A673 (cell line): ENCODE measurements at regions not wholly inside any gene's neighbourhood (a gene's known extent, or its start where the extent isn't known, plus 50 kb on each side); places are given as distances from the start of the nearest gene placed in this dataset.

Experiments used
- BruUV-seq: library from RNA; stranded (reverse); fragments of 400-500 nt; replicated peaks from 2 replicates; lab custom pipeline; 2021; lab: Mats Ljungman, UMichigan
- CTCF ChIA-PET: fragments of 300-600 bp; sonication (Branson Sonifier 250); formaldehyde crosslinking; loops from one replicate; lab custom pipeline; 2022; ENCODE audit warnings: antibody characterized with exemption; lab: Charles Lee
- POLR2A ChIA-PET: fragments of 300-600 bp; sonication (Branson Sonifier 250); formaldehyde crosslinking; loops from one replicate; lab custom pipeline; 2022; ENCODE audit warnings: antibody characterized with exemption; ENCODE audit not compliant: low non-redundant PET; lab: Charles Lee
- DNase-seq: peaks from one replicate; pipeline ENCODE4 v3.0.0-alpha.2; 2015; ENCODE audit warnings: low spot score
- H3K27ac ChIP-seq: fragments of 200-600 bp; sonication (generic); 2 replicates; pipeline ENCODE4 v1.5.1; 2016; ENCODE audit warnings: mixed run types, low read depth, mild to moderate bottlenecking, mixed read lengths, antibody characterized with exemption, low read length; ENCODE audit not compliant: poor library complexity, severe bottlenecking
- H3K27me3 ChIP-seq: fragments of 200-600 bp; sonication (generic); replicated peaks from 2 replicates; pipeline ENCODE4 v1.6.1; 2017; ENCODE audit warnings: mixed run types, low read depth, mild to moderate bottlenecking, mixed read lengths, antibody characterized with exemption, low read length; ENCODE audit not compliant: insufficient read depth, poor library complexity
- H3K36me3 ChIP-seq: fragments of 200-600 bp; sonication (generic); 2 replicates; pipeline ENCODE4 v1.6.1; 2016; ENCODE audit warnings: mixed run types, mild to moderate bottlenecking, mixed read lengths, antibody characterized with exemption, low read length; ENCODE audit not compliant: insufficient read depth, poor library complexity, severe bottlenecking
- H3K4me1 ChIP-seq: fragments of 200-600 bp; sonication (generic); 2 replicates; pipeline ENCODE4 v1.6.1; 2017; ENCODE audit warnings: mixed run types, mild to moderate bottlenecking, mixed read lengths, antibody characterized with exemption, low read length; ENCODE audit not compliant: insufficient read depth, poor library complexity, severe bottlenecking
- H3K4me3 ChIP-seq: fragments of 200-600 bp; sonication (generic); 2 replicates; pipeline ENCODE4 v1.5.1; 2016; ENCODE audit warnings: low read depth, mixed run types, mild to moderate bottlenecking, mixed read lengths, low read length; ENCODE audit not compliant: poor library complexity, severe bottlenecking
- H3K9me3 ChIP-seq: fragments of 200-600 bp; sonication (generic); 2 replicates; pipeline ENCODE4 v1.6.1; 2016; ENCODE audit warnings: mixed run types, low read depth, mild to moderate bottlenecking, mixed read lengths, antibody characterized with exemption, low read length; ENCODE audit not compliant: poor library complexity, severe bottlenecking
- EZH2 ChIP-seq: fragments of 200-600 bp; sonication (generic); IDR thresholded peaks from 2 replicates; pipeline ENCODE4 v1.6.1; 2017; ENCODE audit warnings: borderline replicate concordance, low read depth, mild to moderate bottlenecking, mixed read lengths, antibody characterized with exemption, low read length; ENCODE audit not compliant: poor library complexity, severe bottlenecking
- intact Hi-C: fragments of 100-400 bp; cut with micrococcal nuclease; formaldehyde crosslinking; loops from one replicate; pipeline ENCODE4 v1.10.0; 2022; ENCODE audit not compliant: unreplicated experiment
- TF ChIP-seq, protein P1 (sequence below): fragments of 300-800, 200-600 bp; sonication (generic); conservative IDR thresholded peaks from 2 replicates; pipeline ENCODE4 v1.5.1; 2017; ENCODE audit warnings: low read depth, mild to moderate bottlenecking, antibody characterized with exemption, low read length, moderate library complexity, mixed read lengths

DNA sequence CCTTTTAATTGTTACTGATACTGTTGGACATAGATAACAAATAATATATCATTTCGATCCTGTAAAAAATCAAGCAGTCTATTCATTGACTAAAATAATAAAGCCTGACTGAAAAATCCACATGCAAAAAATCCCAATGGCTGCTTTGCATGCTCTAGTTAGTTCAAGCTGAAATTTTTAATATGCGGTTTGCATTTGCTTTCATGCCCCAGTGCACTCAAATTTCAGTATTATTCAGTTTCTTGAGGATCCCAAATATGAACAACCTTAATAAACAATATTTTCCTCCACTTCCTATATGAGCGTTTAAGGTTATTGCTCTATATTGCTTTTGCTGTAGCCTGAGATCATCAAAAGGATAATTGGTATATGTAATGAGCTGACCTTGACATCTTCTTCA is 75.1 kb upstream of the DPH5 start:
- no peak for TF ChIP-seq EZH2
- TF ChIP-seq, protein P1, sequence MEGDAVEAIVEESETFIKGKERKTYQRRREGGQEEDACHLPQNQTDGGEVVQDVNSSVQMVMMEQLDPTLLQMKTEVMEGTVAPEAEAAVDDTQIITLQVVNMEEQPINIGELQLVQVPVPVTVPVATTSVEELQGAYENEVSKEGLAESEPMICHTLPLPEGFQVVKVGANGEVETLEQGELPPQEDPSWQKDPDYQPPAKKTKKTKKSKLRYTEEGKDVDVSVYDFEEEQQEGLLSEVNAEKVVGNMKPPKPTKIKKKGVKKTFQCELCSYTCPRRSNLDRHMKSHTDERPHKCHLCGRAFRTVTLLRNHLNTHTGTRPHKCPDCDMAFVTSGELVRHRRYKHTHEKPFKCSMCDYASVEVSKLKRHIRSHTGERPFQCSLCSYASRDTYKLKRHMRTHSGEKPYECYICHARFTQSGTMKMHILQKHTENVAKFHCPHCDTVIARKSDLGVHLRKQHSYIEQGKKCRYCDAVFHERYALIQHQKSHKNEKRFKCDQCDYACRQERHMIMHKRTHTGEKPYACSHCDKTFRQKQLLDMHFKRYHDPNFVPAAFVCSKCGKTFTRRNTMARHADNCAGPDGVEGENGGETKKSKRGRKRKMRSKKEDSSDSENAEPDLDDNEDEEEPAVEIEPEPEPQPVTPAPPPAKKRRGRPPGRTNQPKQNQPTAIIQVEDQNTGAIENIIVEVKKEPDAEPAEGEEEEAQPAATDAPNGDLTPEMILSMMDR = no peak
- Histone ChIP-seq H3K9me3 (no peaks in the 10 kb centered on the region), H3K36me3 (no peaks in the 10 kb centered on the region), H3K27me3 (no peaks in the 10 kb centered on the region), H3K27ac (no peak overlapping the region), H3K4me3 (no peak overlapping the region), H3K4me1 (no peaks in the 10 kb centered on the region)
- CTCF ChIA-PET = no interaction called here
- POLR2A ChIA-PET = no interaction called here
- no TSS peak for BruUV-seq
- intact Hi-C loops = no loop called here
- no peak for DNase-seq

DNA sequence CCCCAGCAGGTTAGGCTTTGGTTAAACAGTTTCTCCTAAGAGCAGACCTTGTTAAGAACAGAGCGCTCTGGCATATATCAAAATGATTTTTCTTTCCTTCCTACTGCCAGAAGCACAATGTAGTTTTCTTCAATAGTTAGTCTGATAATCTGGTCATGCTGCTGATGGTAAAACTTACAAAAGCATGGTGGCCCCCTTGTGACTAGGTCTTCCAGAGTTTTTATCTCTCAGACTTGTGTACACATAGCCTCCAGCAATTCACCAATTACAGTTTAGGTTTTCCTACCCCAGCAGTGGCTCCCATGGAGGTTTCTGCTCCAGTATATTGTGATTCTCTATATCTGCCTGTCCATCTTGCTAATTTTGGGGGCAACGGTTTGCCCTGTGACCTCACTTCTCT is 73.3 kb upstream of the DPH5 start:
- H3K27me3 ChIP-seq = no peaks in the 10 kb centered on the region
- BruUV-seq = no TSS peak
- TF ChIP-seq, protein P1 = no peak
- TF ChIP-seq EZH2 = no peak
- no peak overlapping the region for H3K27ac ChIP-seq
- H3K36me3 ChIP-seq = no peaks in the 10 kb centered on the region
- POLR2A ChIA-PET = interaction anchor here (0.7 kb wide), 1 partner anchor 22 kb away, joined by 3 read pairs; no protein-coding TSS in a partner anchor
- CTCF ChIA-PET = no interaction called here
- H3K4me3 ChIP-seq = no peak overlapping the region
- DNase-seq = no peak
- no peaks in the 10 kb centered on the region for H3K4me1 ChIP-seq
- no peaks in the 10 kb centered on the region for H3K9me3 ChIP-seq
- intact Hi-C loops = no loop called here

DNA sequence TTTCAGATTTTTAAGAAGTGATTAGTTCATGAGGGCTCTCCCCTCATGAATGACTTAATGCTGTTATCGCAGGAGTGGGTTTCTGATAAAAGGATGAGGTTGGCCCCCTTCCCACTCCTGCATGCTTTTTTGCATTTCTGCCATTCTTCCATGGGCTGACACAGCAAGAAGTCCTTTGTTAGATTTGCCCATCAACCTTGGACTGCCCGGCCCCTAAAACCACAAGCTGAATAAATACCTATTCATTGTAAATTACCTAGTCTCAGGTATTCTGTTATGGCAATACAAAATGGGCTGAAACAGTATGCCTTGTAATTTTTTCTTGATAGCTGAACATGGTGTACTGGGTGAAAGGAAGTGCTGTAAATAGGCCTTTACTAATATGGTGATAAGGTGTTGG is 72.7 kb upstream of the DPH5 start:
- BruUV-seq = no TSS peak
- POLR2A ChIA-PET = interaction anchor here (0.7 kb wide), 1 partner anchor 23 kb away, joined by 3 read pairs; no protein-coding TSS in a partner anchor
- H3K4me3 ChIP-seq = no peak overlapping the region
- H3K27ac ChIP-seq = no peak overlapping the region
- TF ChIP-seq, protein P1 = no peak
- no peak for TF ChIP-seq EZH2
- no peak for DNase-seq
- CTCF ChIA-PET = no interaction called here
- no peaks in the 10 kb centered on the region for H3K9me3 ChIP-seq
- H3K36me3 ChIP-seq = no peaks in the 10 kb centered on the region
- H3K4me1 ChIP-seq = no peaks in the 10 kb centered on the region
- intact Hi-C loops = no loop called here
- H3K27me3 ChIP-seq = no peaks in the 10 kb centered on the region
